ENCODE measurements at regions not wholly inside any gene's neighbourhood (a gene's known extent, or its start where the extent isn't known, plus 50 kb on each side); places are given as distances from the start of the nearest gene placed in this dataset.

DNA sequence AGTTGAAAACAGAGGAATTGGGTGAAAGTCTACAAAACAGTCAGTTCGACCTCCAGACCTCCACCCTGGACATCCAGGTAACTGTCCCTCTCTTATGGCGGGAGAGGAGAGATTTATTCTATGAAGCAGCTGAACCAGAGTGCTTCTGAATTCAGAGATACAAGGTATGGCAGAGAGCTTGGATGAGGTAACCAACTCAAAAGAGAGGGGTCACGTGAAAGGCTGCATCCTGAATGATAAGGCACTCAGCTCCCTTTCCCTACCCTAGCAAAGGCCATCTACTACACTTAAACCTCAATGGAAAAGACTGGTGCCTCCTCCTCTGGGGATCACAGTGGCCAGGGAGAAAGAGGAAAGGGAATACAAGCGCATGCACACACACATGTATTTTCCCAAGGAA, 88.4 kb upstream of the KCNA3 start:
- DNase-seq, result no peak

- no peak for DNase-seq
These were observed 85.6 kb upstream of the KCNA3 start for GRCh38 chr1:110760321-110760720.

GRCh38 chr1:110756506-110756905, 81.8 kb upstream of the KCNA3 start:
- DNase-seq, result no peak

GRCh38 chr1:110752941-110753725, 78.4 kb upstream of the KCNA3 start:
- DNase-seq, result no peak

DNA sequence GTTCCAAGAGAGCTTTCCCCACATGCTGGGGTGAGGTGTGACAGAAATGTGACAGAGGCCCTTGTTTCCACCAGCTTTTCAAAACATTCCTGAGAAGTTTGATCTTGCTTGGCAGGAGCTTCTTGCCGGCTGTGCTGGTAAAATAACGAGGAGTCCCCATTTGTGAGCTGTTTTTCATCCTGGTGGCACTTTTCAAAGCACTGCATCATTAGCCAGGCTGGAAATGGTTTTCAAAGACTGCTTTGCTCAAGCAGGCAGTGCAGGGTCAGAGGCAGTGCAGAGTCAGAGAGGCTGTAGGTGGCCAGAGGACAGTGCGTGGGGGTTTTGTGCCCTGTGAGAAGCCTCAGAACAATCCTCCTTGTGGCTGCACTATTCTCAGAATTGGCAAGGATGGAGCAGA, 75.8 kb upstream of the KCNA3 start:
- DNase-seq, result no peak

DNA sequence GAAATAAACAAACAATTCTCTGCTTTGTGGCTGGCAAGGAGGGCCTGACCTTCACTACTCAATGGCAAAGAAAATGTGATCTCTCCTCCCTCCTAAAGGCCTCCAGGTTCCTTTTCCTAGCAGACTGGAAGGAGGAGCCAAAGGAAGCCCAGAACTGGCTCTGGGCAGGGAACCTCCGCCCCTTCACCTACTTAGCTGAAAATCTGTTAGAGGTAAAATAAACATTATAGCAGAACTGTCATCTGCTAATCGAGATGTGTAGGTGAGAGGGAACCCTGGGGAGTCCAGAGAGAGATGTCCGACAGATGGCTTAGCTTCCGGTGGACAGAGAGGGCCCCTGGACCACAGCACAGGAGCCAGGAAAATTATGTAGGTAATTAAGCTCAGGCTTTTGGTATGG, 75.2 kb upstream of the KCNA3 start:
- no peak for DNase-seq

- peak; percentile 44 for DNase-seq
These were observed 72.0 kb upstream of the KCNA3 start for GRCh38 chr1:110746644-110747259.

- no peak for DNase-seq
These were observed 68.7 kb upstream of the KCNA3 start for GRCh38 chr1:110743397-110743796.

- DNase-seq, result no peak
These were observed 62.3 kb upstream of the KCNA3 start for GRCh38 chr1:110736900-110737605.

GRCh38 chr1:110734133-110734680, 59.5 kb upstream of the KCNA3 start:
- DNase-seq, result no peak

- DNase-seq, result no peak
These were observed 56.8 kb upstream of the KCNA3 start for GRCh38 chr1:110731529-110731928.

DNA sequence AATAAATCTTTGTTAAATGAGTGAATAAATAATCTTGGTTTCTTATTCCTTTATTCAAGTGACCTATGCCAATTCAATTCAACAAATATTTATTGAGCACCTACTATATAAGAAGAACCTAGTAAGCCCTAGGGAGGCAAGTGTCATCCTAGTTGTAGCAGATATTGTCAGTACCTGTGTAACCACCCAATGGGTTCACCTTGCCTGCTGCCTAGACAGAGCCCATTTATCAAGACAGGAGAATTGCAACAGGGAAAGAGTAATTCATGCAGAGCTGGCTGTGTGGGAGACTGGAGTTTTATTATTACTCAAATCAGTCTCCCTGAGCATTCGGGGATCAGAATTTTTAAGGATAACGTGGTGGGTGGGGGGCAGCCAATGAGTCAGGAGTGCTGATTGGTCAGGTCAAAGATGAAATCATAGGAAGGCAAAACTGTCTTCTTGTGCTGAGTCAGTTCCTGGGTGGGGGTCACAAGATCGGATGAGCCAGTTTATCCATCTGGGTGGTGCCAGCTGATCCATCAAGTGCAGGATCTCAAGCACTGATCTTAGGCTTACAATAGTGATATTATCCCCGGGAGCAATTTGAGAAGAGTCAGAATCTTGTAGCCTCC, 53.8 kb upstream of the KCNA3 start:
- DNase-seq, result no peak

DNA sequence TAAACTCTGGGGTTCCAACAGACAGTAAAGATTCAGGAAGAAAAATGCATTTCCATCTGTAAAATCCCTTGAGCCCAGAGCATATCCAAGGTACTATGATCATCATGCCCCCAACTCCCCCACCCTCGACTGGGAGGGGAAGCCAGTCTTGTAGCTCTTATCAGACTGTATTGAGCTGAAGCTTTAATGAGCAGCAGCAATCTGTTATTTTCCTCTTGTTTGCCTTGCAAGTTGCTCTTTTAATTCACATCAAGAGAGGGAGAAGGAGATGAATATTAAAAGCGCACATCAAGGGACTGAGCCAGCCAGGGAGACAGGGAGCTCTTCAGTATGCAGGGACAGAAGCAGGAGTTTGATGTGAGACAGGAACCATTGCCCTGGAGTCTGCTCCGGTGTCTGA, 52.5 kb upstream of the KCNA3 start:
- DNase-seq, result no peak

DNA sequence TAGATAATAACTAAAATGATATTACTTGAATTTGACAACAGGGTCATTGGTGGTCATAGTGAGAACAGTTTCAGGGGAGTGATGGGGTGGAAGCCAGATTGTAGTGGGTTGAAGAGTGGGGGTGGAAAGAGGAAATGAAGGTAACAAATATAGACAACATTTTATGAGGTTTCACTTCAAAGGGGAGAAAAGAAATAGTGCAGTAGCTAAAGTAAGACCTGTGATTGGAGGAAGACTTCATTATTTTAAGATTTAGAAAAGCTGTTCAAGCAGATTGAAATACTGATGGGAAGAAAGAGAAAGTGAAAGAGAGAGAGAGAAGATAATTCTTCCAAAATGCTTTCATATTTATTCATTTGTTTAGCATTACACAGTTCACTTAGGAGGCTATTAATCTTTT, 52.0 kb upstream of the KCNA3 start:
- DNase-seq, result no peak

Measured in stimulated activated CD4-positive, alpha-beta T cell treated with anti-CD3 and anti-CD28 coated beads, Interleukin-12 subunit alpha, Interleukin-12 subunit beta, amount 100 ng/mL, for 4 hours (primary cell).